HG02610 (cell line): ENCODE measurements at regions not wholly inside any gene's neighbourhood (a gene's known extent, or its start where the extent isn't known, plus 50 kb on each side); places are given as distances from the start of the nearest gene placed in this dataset.
"Not testable (repeated sequence)": the region's sequence is repeated elsewhere in the genome, so short reads cannot be mapped to it uniquely, and the experiment has no call there.

ENCODE experiments used
- ATAC-seq: cut with Tn5 transposase; IDR thresholded peaks from one replicate; pipeline ENCODE4 v1.9.1; 2021; ENCODE audit warnings: mild to moderate bottlenecking, moderate library complexity; ENCODE audit not compliant: unreplicated experiment

DNA sequence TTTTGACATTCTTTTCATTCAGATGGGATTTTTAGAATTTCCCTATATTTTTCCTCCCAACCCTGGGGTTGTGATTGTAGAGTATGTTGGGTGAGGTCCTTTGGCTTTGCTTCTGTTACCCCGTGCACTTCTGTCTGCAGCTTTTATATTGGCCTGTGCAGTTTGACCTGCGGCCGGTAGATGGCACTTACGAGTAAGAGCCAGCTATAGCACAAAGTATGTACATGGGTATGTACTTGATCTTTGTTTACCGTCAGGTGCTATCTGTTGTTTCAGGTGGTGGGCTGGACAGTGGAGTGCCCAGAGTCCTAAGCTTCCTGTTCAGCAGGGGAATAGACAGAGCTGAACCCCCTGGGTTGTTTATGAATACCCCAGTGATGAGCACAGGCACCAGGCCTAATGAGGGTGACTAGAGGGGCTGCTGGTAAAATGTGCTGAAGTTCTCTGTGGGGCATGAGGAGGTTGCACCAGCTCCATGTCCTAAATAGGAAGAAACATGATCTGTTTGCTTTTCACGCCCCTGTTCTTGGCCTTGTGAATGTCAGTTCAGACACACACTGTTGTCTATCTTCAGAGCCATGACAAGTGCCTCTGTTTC is 58.9 kb upstream of the THUMPD2 start:
- ATAC-seq, result peak; percentile 76

DNA sequence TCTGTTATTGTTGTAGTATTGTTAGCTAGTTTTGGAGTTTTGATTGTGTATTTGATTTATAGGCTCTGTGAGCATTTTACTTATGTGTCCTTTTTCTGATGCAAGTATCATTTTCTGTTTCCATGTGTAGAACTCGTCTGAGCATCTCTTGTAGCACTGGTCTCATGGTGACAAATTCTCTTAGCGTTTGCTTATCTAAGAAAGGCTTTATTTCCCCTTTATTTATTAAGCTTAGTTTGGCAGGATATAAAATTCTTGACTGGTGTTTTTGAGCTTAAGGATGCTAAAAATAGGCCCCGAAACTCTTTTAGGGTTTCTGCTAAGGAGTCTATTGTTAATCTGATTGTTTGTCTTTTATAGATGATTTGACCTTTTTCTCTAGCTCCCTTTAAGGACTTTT is 57.6 kb upstream of the THUMPD2 start:
- no peak for ATAC-seq

DNA sequence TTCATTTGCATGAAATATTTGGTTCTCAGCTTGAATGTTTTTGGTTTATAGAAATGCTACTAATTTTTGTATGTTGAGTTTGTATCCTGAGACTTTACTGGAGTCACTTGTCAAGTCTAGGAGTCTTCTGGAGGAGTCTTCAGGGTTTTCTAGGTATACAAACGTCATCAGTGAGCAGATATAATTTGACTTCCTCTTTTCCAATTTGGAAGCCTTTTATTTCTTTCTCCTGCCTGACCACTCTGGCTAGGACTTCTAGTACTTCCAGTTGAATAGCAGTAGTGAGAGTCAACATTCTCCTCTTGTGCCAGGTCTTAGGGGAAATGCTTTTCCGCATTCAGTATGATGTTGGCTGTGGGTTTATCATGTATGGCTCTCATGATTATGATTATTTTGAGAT is 55.4 kb upstream of the THUMPD2 start:
- no peak for ATAC-seq

DNA sequence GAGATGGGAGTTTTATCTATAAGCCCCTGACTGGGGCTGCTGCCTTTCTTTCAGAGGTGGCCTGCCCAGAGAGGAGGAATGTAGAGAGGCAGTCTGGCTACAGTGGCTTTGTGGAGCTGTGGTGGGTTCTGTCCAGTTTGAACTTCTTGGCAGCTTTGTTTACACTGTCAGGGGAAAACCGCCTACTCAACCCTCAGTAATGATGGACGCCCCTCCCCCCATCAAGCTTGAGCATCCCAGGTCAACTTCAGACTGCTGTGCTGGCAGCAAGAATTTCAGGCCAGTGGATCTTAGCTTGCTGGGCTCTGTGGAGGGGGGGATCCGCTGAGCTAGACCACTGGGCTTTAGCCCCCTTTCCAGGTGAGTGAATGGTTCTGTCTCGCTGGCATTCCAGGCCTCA is 51.6 kb upstream of the THUMPD2 start:
- not testable (repeated sequence) for ATAC-seq
